Fibroblast of lung (primary cell): ENCODE measurements at regions not wholly inside any gene's neighbourhood (a gene's known extent, or its start where the extent isn't known, plus 50 kb on each side); places are given as distances from the start of the nearest gene placed in this dataset.

Source experiments
- DNase-seq, 2 donors: peaks; one replicate each; pipeline versions ENCODE4 v3.0.0 to v3.0.0-alpha.2; 2010; ENCODE audit warnings: low read depth in 2 of 2
- H2AFZ ChIP-seq: 2 replicates; pipeline ENCODE4 v1.5.1; 2012; ENCODE audit warnings: low read length, control low read depth, inconsistent platforms
- H3K27ac ChIP-seq: 2 replicates; pipeline ENCODE4 v1.5.1; 2011; ENCODE audit warnings: low read length, control low read depth; ENCODE audit not compliant: insufficient read depth
- H3K27me3 ChIP-seq: 2 replicates; pipeline ENCODE4 v1.5.1; 2011; ENCODE audit warnings: mild to moderate bottlenecking, low read length; ENCODE audit not compliant: control insufficient read depth, insufficient read depth
- H3K36me3 ChIP-seq: 2 replicates; pipeline ENCODE4 v1.5.1; 2011; ENCODE audit warnings: low read length; ENCODE audit not compliant: control insufficient read depth, insufficient read depth
- H3K4me1 ChIP-seq: 2 replicates; pipeline ENCODE4 v1.5.1; 2011; ENCODE audit warnings: low read length; ENCODE audit not compliant: control insufficient read depth, insufficient read depth; ENCODE audit errors: extremely low read depth
- H3K4me2 ChIP-seq: 2 replicates; pipeline ENCODE4 v1.5.1; 2011; ENCODE audit warnings: low read length, control low read depth; ENCODE audit not compliant: insufficient read depth; ENCODE audit errors: extremely low read depth
- H3K4me3 ChIP-seq, 4 experiments: fragments of 200-600 bp in 1 of 4; sonication (generic) in 1 of 4; replicated peaks in 1 of 4; 2 replicates each; pipeline ENCODE4 v1.5.1; 2011 to 2016; ENCODE audit warnings: low read length in 4 of 4, low read depth in 3 of 4, mild to moderate bottlenecking in 3 of 4, control low read depth in 2 of 4, inconsistent platforms in 1 of 4, mixed read lengths in 1 of 4; ENCODE audit not compliant: insufficient read depth in 1 of 4; ENCODE audit errors: control extremely low read depth in 1 of 4
- H3K79me2 ChIP-seq: 2 replicates; pipeline ENCODE4 v1.5.1; 2012; ENCODE audit warnings: mild to moderate bottlenecking, low read length, inconsistent platforms; ENCODE audit not compliant: control insufficient read depth, insufficient read depth
- H3K9ac ChIP-seq: 2 replicates; pipeline ENCODE4 v1.5.1; 2011; ENCODE audit warnings: mild to moderate bottlenecking, low read length, control low read depth; ENCODE audit not compliant: insufficient read depth
- H3K9me3 ChIP-seq: 2 replicates; pipeline ENCODE4 v1.5.1; 2012; ENCODE audit warnings: low read depth, low read length; ENCODE audit not compliant: control insufficient read depth, insufficient read depth
- H4K20me1 ChIP-seq: 2 replicates; pipeline ENCODE4 v1.5.1; 2011; ENCODE audit warnings: low read length; ENCODE audit not compliant: control insufficient read depth, insufficient read depth; ENCODE audit errors: extremely low read depth
- CTCF ChIP-seq, 2 donors: IDR thresholded peaks in 1 of 2; conservative IDR thresholded peaks in 1 of 2; 1 replicate in 1 of 2; 2 replicates in 1 of 2; pipeline ENCODE4 v1.5.1; 2011 to 2012; ENCODE audit warnings: low read length in 2 of 2, control low read depth in 1 of 2, inconsistent platforms in 1 of 2, low read depth in 1 of 2, mild to moderate bottlenecking in 1 of 2
- EZH2 ChIP-seq: IDR thresholded peaks from 2 replicates; pipeline ENCODE4 v1.5.1; 2012; ENCODE audit warnings: low read length, control low read depth, mild to moderate bottlenecking; ENCODE audit errors: missing control alignments

- Histone ChIP-seq H3K4me2 (no peak overlapping the region), H3K27ac (no peak overlapping the region), H3K36me3 (no peaks in the 10 kb centered on the region), H3K27me3 (no peaks in the 10 kb centered on the region), H3K79me2 (no peaks in the 10 kb centered on the region), H2AFZ (no peak overlapping the region), H3K4me1 (peaks cover 2% of the 10 kb centered on the region), H3K9ac (no peak overlapping the region), H3K9me3 (no peaks in the 10 kb centered on the region), H3K4me3 (no peak overlapping the region), H4K20me1 (no peaks in the 10 kb centered on the region)
- TF ChIP-seq CTCF (conservative IDR thresholded peaks at IDR 0.05 in 1 of 2, IDR thresholded peaks at IDR 0.05 in 1 of 2; ENCODE audit: low read depth in 1 of 2, low read length in 2 of 2) (no peak), EZH2 (no peak)
- DNase-seq, result peak; percentile 9 to 75
These were observed 342.8 kb upstream of the BOD1L1 start for GRCh38 chr4:13970349-13970748.

GRCh38 chr4:13977746-13978145, 350.2 kb upstream of the BOD1L1 start:
- H3K36me3 ChIP-seq, result no peaks in the 10 kb centered on the region
- DNase-seq, result no peak
- no peak overlapping the region for H2AFZ ChIP-seq

More at GRCh38 chr4:13977746-13978145, 350.2 kb upstream of the BOD1L1 start:
- H3K27me3 ChIP-seq, result no peaks in the 10 kb centered on the region
- no peak overlapping the region for H3K27ac ChIP-seq
- H4K20me1 ChIP-seq, result no peaks in the 10 kb centered on the region
- H3K4me1 ChIP-seq, result peaks cover 7% of the 10 kb centered on the region
- no peaks in the 10 kb centered on the region for H3K9me3 ChIP-seq
- no peak overlapping the region for H3K4me3 ChIP-seq
- H3K4me2 ChIP-seq, result no peak overlapping the region
- no peaks in the 10 kb centered on the region for H3K79me2 ChIP-seq
- no peak overlapping the region for H3K9ac ChIP-seq
- TF ChIP-seq CTCF (conservative IDR thresholded peaks at IDR 0.05 in 1 of 2, IDR thresholded peaks at IDR 0.05 in 1 of 2; ENCODE audit: low read depth in 1 of 2, low read length in 2 of 2) (no peak), EZH2 (no peak)
